AG04450 (cell line): ENCODE measurements at regions not wholly inside any gene's neighbourhood (a gene's known extent, or its start where the extent isn't known, plus 50 kb on each side); places are given as distances from the start of the nearest gene placed in this dataset.

Experiments
- CTCF ChIA-PET: fragments of 300-600, 350-600 bp; formaldehyde crosslinking; extraction: SDS; loops from one replicate; lab custom pipeline; 2022; ENCODE audit warnings: antibody characterized with exemption, inconsistent platforms; lab: Charles Lee
- POLR2A ChIA-PET: fragments of 350-600 bp; formaldehyde crosslinking; extraction: SDS; loops from one replicate; lab custom pipeline; 2021; ENCODE audit warnings: antibody characterized with exemption, inconsistent platforms; lab: Yijun Ruan, JAX
- DNase-seq: peaks from one replicate; pipeline ENCODE4 v3.0.0-alpha.2; 2011; ENCODE audit warnings: low read depth, low spot score
- H3K27ac ChIP-seq: one replicate; pipeline ENCODE4 v1.5.1; 2012; ENCODE audit warnings: low read depth, low read length, control low read depth
- H3K27me3 ChIP-seq: one replicate; pipeline ENCODE4 v1.6.0; 2012; ENCODE audit warnings: low read length; ENCODE audit not compliant: control insufficient read depth, insufficient read depth
- H3K4me3 ChIP-seq: 2 replicates; pipeline ENCODE4 v1.5.1; 2011; ENCODE audit warnings: mild to moderate bottlenecking, low read depth, low read length, control low read depth
- H3K9me3 ChIP-seq: 2 replicates; pipeline ENCODE4 v1.5.1; 2012; ENCODE audit warnings: low read length; ENCODE audit not compliant: control insufficient read depth, insufficient read depth
- TF ChIP-seq, protein P1 (sequence below): IDR thresholded peaks from 2 replicates; pipeline ENCODE4 v1.5.1; 2011; ENCODE audit warnings: low read depth, low read length, control low read depth, inconsistent platforms

DNA sequence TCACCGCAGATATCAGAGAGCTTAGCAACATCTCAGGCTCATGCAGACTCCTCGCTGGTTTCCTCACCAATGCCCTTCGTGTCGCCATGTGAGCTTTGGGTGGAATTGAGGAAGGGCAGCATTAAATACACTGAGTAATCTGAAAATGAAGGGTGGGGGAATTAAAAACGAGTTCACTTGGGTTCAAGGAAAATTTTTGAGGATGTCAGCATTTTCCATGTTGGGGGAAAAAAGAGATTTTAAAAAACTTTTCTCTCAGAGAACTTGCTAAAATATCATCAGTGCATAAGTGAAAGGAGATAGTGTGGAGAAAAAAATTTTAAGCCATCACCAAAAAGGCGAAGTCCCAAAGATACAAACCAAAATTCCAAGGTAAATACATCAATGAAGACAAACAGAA, 359.3 kb downstream of the KCNRG start:
- Histone ChIP-seq H3K27ac (no peak overlapping the region), H3K4me3 (no peak overlapping the region), H3K27me3 (no peaks in the 10 kb centered on the region), H3K9me3 (no peaks in the 10 kb centered on the region)
- TF ChIP-seq, protein P1, sequence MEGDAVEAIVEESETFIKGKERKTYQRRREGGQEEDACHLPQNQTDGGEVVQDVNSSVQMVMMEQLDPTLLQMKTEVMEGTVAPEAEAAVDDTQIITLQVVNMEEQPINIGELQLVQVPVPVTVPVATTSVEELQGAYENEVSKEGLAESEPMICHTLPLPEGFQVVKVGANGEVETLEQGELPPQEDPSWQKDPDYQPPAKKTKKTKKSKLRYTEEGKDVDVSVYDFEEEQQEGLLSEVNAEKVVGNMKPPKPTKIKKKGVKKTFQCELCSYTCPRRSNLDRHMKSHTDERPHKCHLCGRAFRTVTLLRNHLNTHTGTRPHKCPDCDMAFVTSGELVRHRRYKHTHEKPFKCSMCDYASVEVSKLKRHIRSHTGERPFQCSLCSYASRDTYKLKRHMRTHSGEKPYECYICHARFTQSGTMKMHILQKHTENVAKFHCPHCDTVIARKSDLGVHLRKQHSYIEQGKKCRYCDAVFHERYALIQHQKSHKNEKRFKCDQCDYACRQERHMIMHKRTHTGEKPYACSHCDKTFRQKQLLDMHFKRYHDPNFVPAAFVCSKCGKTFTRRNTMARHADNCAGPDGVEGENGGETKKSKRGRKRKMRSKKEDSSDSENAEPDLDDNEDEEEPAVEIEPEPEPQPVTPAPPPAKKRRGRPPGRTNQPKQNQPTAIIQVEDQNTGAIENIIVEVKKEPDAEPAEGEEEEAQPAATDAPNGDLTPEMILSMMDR: no peak
- CTCF ChIA-PET: no interaction called here
- DNase-seq: no peak
- POLR2A ChIA-PET: no interaction called here

- Histone ChIP-seq H3K9me3 (0 out of 2 replicates have a peak, but pooled peaks cover 7% of the 10 kb centered on the region), H3K27ac (no peak overlapping the region), H3K4me3 (no peak overlapping the region), H3K27me3 (no peaks in the 10 kb centered on the region)
- TF ChIP-seq, protein P1: no peak
- ChIA-PET CTCF (no interaction called here), POLR2A (no interaction called here)
- DNase-seq: no peak
Observed at GRCh38 chr13:50375792-50376191, 360.5 kb downstream of the KCNRG start.

- H3K9me3 ChIP-seq: 0 out of 2 replicates have a peak, but pooled peaks cover 8% of the 10 kb centered on the region
- POLR2A ChIA-PET: no interaction called here
- TF ChIP-seq, protein P1: no peak
- no peak overlapping the region for H3K4me3 ChIP-seq
- H3K27ac ChIP-seq: no peak overlapping the region
- H3K27me3 ChIP-seq: no peaks in the 10 kb centered on the region
- no peak for DNase-seq
- CTCF ChIA-PET: no interaction called here
Observed at GRCh38 chr13:50376895-50377575, 361.8 kb downstream of the KCNRG start.

GRCh38 chr13:50377726-50378270, 362.6 kb downstream of the KCNRG start:
- TF ChIP-seq, protein P1: no peak
- Histone ChIP-seq H3K27me3 (no peaks in the 10 kb centered on the region), H3K9me3 (0 out of 2 replicates have a peak, but pooled peaks cover 8% of the 10 kb centered on the region), H3K4me3 (no peak overlapping the region), H3K27ac (no peak overlapping the region)
- DNase-seq: no peak
- ChIA-PET POLR2A (no interaction called here), CTCF (interaction anchor here (0.6 to 0.7 kb wide), 2 partner anchors 37 to 72 kb away, joined by 3 to 4 read pairs; no protein-coding TSS in a partner anchor)

DNA sequence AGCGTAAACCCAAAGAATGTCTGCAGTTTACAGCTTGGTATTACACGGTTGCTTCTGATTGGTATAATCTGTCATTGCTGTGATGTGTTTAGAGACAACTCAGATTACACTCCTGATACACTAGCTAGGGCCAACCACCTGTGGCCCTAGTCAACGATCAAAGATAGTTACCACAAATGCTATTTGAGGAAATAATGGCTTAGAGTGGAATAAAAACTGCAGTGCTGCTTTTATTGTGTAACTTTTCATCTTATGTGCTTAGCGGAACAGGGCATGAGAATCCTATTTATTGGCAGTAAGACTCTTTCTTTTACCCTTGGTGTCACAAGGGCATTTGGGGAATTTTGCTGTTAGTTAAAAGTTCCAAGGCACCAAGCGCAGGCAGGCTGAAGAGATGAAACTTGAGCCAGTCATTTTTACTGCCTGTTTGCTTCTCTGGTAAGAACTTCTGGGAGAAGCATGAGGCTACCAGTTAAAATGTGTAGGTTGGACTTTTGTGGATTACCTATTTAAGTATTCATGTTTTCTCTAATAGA, 363.3 kb downstream of the KCNRG start:
- DNase-seq: no peak
- H3K4me3 ChIP-seq: no peak overlapping the region
- ChIA-PET CTCF (no interaction called here), POLR2A (no interaction called here)
- H3K27ac ChIP-seq: no peak overlapping the region
- H3K9me3 ChIP-seq: 0 out of 2 replicates have a peak, but pooled peaks cover 8% of the 10 kb centered on the region
- H3K27me3 ChIP-seq: no peaks in the 10 kb centered on the region
- TF ChIP-seq, protein P1: no peak
